ENCODE measurements at regions not wholly inside any gene's neighbourhood (a gene's known extent, or its start where the extent isn't known, plus 50 kb on each side); places are given as distances from the start of the nearest gene placed in this dataset.
"Not testable (repeated sequence)": the region's sequence is repeated elsewhere in the genome, so short reads cannot be mapped to it uniquely, and the experiment has no call there.

GRCh38 chr3:68676136-68676535, 256.2 kb downstream of the TAFA4 start:
- DNase-seq (ENCODE audit: low read depth in 3 of 3) = no peak

- DNase-seq (ENCODE audit: low read depth in 3 of 3) = no peak
Observed at GRCh38 chr3:68667346-68667745, 265.0 kb downstream of the TAFA4 start.

GRCh38 chr3:68666429-68667136, 265.8 kb downstream of the TAFA4 start:
- DNase-seq (ENCODE audit: low read depth in 3 of 3) = no peak

- no peak for DNase-seq (ENCODE audit: low read depth in 3 of 3)
Observed at GRCh38 chr3:68664276-68664675, 268.1 kb downstream of the TAFA4 start.

GRCh38 chr3:68662176-68662575, 270.2 kb downstream of the TAFA4 start:
- no peak for DNase-seq (ENCODE audit: low read depth in 3 of 3)

- not testable (repeated sequence) for DNase-seq (ENCODE audit: low read depth in 3 of 3)
Observed at GRCh38 chr3:68650657-68651056, 281.7 kb downstream of the TAFA4 start.

GRCh38 chr3:68648494-68648893, 283.9 kb downstream of the TAFA4 start:
- no peak for DNase-seq (ENCODE audit: low read depth in 3 of 3)

- DNase-seq (ENCODE audit: low read depth in 3 of 3) = no peak
Observed at GRCh38 chr3:68631850-68632545, 300.3 kb downstream of the TAFA4 start.

GRCh38 chr3:68620211-68620610, 312.1 kb downstream of the TAFA4 start:
- DNase-seq (ENCODE audit: low read depth in 3 of 3) = no peak

GRCh38 chr3:68614087-68614486, 318.3 kb downstream of the TAFA4 start:
- DNase-seq (ENCODE audit: low read depth in 3 of 3) = no peak

GRCh38 chr3:68571321-68571720, 361.0 kb downstream of the TAFA4 start:
- DNase-seq (ENCODE audit: low read depth in 3 of 3) = no peak

GRCh38 chr3:68560728-68561127, 371.6 kb downstream of the TAFA4 start:
- no peak for DNase-seq (ENCODE audit: low read depth in 3 of 3)

- no peak for DNase-seq (ENCODE audit: low read depth in 3 of 3)
Observed at GRCh38 chr3:68535782-68536181, 396.6 kb downstream of the TAFA4 start.

GRCh38 chr3:68523330-68523729, 409.0 kb downstream of the TAFA4 start:
- no peak for DNase-seq (ENCODE audit: low read depth in 3 of 3)

- no peak for DNase-seq (ENCODE audit: low read depth in 3 of 3)
Observed at GRCh38 chr3:68515237-68515636, 417.1 kb downstream of the TAFA4 start.

- no peak for DNase-seq (ENCODE audit: low read depth in 3 of 3)
Observed at GRCh38 chr3:68504201-68504600, 428.1 kb downstream of the TAFA4 start.

GRCh38 chr3:68485845-68486244, 446.5 kb downstream of the TAFA4 start:
- DNase-seq (ENCODE audit: low read depth in 3 of 3) = not testable (repeated sequence)

GRCh38 chr3:68485051-68485450, 447.3 kb downstream of the TAFA4 start:
- DNase-seq (ENCODE audit: low read depth in 3 of 3) = no peak

GRCh38 chr3:68483601-68484000, 448.7 kb downstream of the TAFA4 start:
- DNase-seq (ENCODE audit: low read depth in 3 of 3) = no peak

- DNase-seq (ENCODE audit: low read depth in 3 of 3) = no peak
Observed at GRCh38 chr3:68483041-68483440, 449.3 kb downstream of the TAFA4 start.

- no peak for DNase-seq (ENCODE audit: low read depth in 3 of 3)
Observed at GRCh38 chr3:68482565-68482964, 449.8 kb downstream of the TAFA4 start.

GRCh38 chr3:68479779-68480178, 452.6 kb downstream of the TAFA4 start:
- no peak for DNase-seq (ENCODE audit: low read depth in 3 of 3)

GRCh38 chr3:68468695-68469375, 463.5 kb downstream of the TAFA4 start:
- DNase-seq (ENCODE audit: low read depth in 3 of 3) = no peak
